CD8-positive, alpha-beta memory T cell (primary cell): ENCODE measurements at regions not wholly inside any gene's neighbourhood (a gene's known extent, or its start where the extent isn't known, plus 50 kb on each side); places are given as distances from the start of the nearest gene placed in this dataset.

ENCODE experiments used
- CTCF ChIA-PET: fragments of 350-600 bp; sonication (Branson Sonifier 250); formaldehyde crosslinking; loops from one replicate; lab custom pipeline; 2021; ENCODE audit warnings: antibody characterized with exemption; lab: Charles Lee
- POLR2A ChIA-PET: fragments of 350-600 bp; sonication (Branson Sonifier 250); formaldehyde crosslinking; loops from one replicate; lab custom pipeline; 2021; ENCODE audit warnings: antibody characterized with exemption; lab: Charles Lee
- DNase-seq, 5 donors: peaks; one replicate each; pipeline versions ENCODE4 v3.0.0 to v3.0.0-alpha.2; 2020 to 2022; ENCODE audit warnings: mixed read lengths in 1 of 5
- H3K27ac ChIP-seq: one replicate; pipeline ENCODE4 v1.7.0; 2013; ENCODE audit warnings: low read depth, mild to moderate bottlenecking, low read length, moderate library complexity
- H3K27me3 ChIP-seq: 2 replicates; pipeline ENCODE4 v1.7.0; 2013; ENCODE audit warnings: low read length, mild to moderate bottlenecking; ENCODE audit not compliant: insufficient read depth, poor library complexity, severe bottlenecking
- H3K36me3 ChIP-seq: 2 replicates; pipeline ENCODE4 v1.7.0; 2013; ENCODE audit warnings: mild to moderate bottlenecking, low read length, moderate library complexity; ENCODE audit not compliant: insufficient read depth
- H3K4me1 ChIP-seq: 2 replicates; pipeline ENCODE4 v1.7.0; 2013; ENCODE audit warnings: mild to moderate bottlenecking, low read length, moderate library complexity; ENCODE audit not compliant: insufficient read depth
- H3K4me3 ChIP-seq: 2 replicates; pipeline ENCODE4 v1.7.0; 2013; ENCODE audit warnings: mild to moderate bottlenecking, low read length
- H3K9me3 ChIP-seq: 2 replicates; pipeline ENCODE4 v1.7.0; 2013; ENCODE audit warnings: mild to moderate bottlenecking, low read length
- H3K27ac Mint-ChIP-seq, 8 donors: one replicate each; pipeline ENCODE4 v1.8.0; 2020 to 2021; ENCODE audit warnings: mixed read lengths in 8 of 8, mild to moderate bottlenecking in 6 of 8, inconsistent platforms in 3 of 8, moderate library complexity in 3 of 8
- H3K27me3 Mint-ChIP-seq, 2 donors: one replicate each; pipeline ENCODE4 v1.8.0; 2020 to 2021; ENCODE audit warnings: mixed read lengths in 2 of 2, mild to moderate bottlenecking in 1 of 2, moderate library complexity in 1 of 2
- H3K36me3 Mint-ChIP-seq, 3 donors: one replicate each; pipeline ENCODE4 v1.8.0; 2020 to 2021; ENCODE audit warnings: mixed read lengths in 3 of 3, inconsistent platforms in 1 of 3, mild to moderate bottlenecking in 1 of 3
- H3K4me1 Mint-ChIP-seq, 3 donors: one replicate each; pipeline ENCODE4 v1.8.0; 2020 to 2021; ENCODE audit warnings: mixed read lengths in 3 of 3, inconsistent platforms in 1 of 3, mild to moderate bottlenecking in 1 of 3
- H3K4me3 Mint-ChIP-seq, 7 donors: one replicate each; pipeline ENCODE4 v1.8.0; 2020 to 2021; ENCODE audit warnings: mixed read lengths in 7 of 7, mild to moderate bottlenecking in 6 of 7, moderate library complexity in 4 of 7, inconsistent platforms in 2 of 7
- H3K9me3 Mint-ChIP-seq, 5 donors: one replicate each; pipeline ENCODE4 v1.8.0; 2020 to 2022; ENCODE audit warnings: mixed read lengths in 5 of 5, mild to moderate bottlenecking in 3 of 5, moderate library complexity in 2 of 5, inconsistent platforms in 1 of 5

- Histone ChIP-seq H3K9me3 (no peaks in the 10 kb centered on the region), H3K4me1 (no peaks in the 10 kb centered on the region), H3K36me3 (no peaks in the 10 kb centered on the region), H3K27me3 (no peaks in the 10 kb centered on the region), H3K4me3 (no peak overlapping the region), H3K27ac (no peak overlapping the region)
- peaks cover 0 to 5% (median 0%) of the 10 kb centered on the region in 3 donors for H3K4me1 Mint-ChIP-seq
- peaks cover 3 to 8% of the 10 kb centered on the region in 2 donors for H3K27me3 Mint-ChIP-seq
- H3K9me3 Mint-ChIP-seq, result no peaks in the 10 kb centered on the region
- ChIA-PET CTCF (no interaction called here), POLR2A (no interaction called here)
- DNase-seq, result no peak
- H3K4me3 Mint-ChIP-seq, result no peak overlapping the region
- H3K27ac Mint-ChIP-seq, result no peak overlapping the region
- H3K36me3 Mint-ChIP-seq, result no peaks in the 10 kb centered on the region
Measured at GRCh38 chr1:101546885-101547284, 310.1 kb downstream of the S1PR1 start.

GRCh38 chr1:101547357-101547756, 310.5 kb downstream of the S1PR1 start:
- Mint-ChIP-seq H3K4me1 (peaks cover 0 to 5% (median 0%) of the 10 kb centered on the region in 3 donors), H3K27ac (no peak overlapping the region), H3K4me3 (no peak overlapping the region), H3K27me3 (peaks cover 3 to 8% of the 10 kb centered on the region in 2 donors), H3K9me3 (no peaks in the 10 kb centered on the region), H3K36me3 (no peaks in the 10 kb centered on the region)
- H3K27me3 ChIP-seq, result no peaks in the 10 kb centered on the region
- no peak overlapping the region for H3K27ac ChIP-seq
- no peak for DNase-seq
- no peaks in the 10 kb centered on the region for H3K36me3 ChIP-seq
- CTCF ChIA-PET, result no interaction called here
- POLR2A ChIA-PET, result no interaction called here
- H3K4me3 ChIP-seq, result no peak overlapping the region
- no peaks in the 10 kb centered on the region for H3K9me3 ChIP-seq
- no peaks in the 10 kb centered on the region for H3K4me1 ChIP-seq

- H3K4me1 ChIP-seq, result no peaks in the 10 kb centered on the region
- H3K36me3 Mint-ChIP-seq, result no peaks in the 10 kb centered on the region
- H3K4me1 Mint-ChIP-seq, result peaks cover 0 to 5% (median 0%) of the 10 kb centered on the region in 3 donors
- H3K4me3 ChIP-seq, result no peak overlapping the region
- H3K36me3 ChIP-seq, result no peaks in the 10 kb centered on the region
- H3K27ac ChIP-seq, result no peak overlapping the region
- H3K9me3 ChIP-seq, result no peaks in the 10 kb centered on the region
- peaks cover 2 to 8% of the 10 kb centered on the region in 2 donors for H3K27me3 Mint-ChIP-seq
- H3K27me3 ChIP-seq, result no peaks in the 10 kb centered on the region
- no peak for DNase-seq
- CTCF ChIA-PET, result no interaction called here
- H3K4me3 Mint-ChIP-seq, result no peak overlapping the region
- no peaks in the 10 kb centered on the region for H3K9me3 Mint-ChIP-seq
- no peak overlapping the region for H3K27ac Mint-ChIP-seq
- POLR2A ChIA-PET, result no interaction called here
Measured at GRCh38 chr1:101548376-101548775, 311.6 kb downstream of the S1PR1 start.

- H3K36me3 Mint-ChIP-seq, result no peaks in the 10 kb centered on the region
- H3K9me3 Mint-ChIP-seq, result no peaks in the 10 kb centered on the region
- no peaks in the 10 kb centered on the region for H3K27me3 ChIP-seq
- no peak overlapping the region for H3K27ac ChIP-seq
- no peak overlapping the region for H3K27ac Mint-ChIP-seq
- DNase-seq, result no peak
- POLR2A ChIA-PET, result no interaction called here
- no peaks in the 10 kb centered on the region for H3K4me1 ChIP-seq
- no peak overlapping the region for H3K4me3 Mint-ChIP-seq
- no peaks in the 10 kb centered on the region for H3K36me3 ChIP-seq
- no peak overlapping the region for H3K4me3 ChIP-seq
- H3K4me1 Mint-ChIP-seq, result peaks cover 0 to 5% (median 0%) of the 10 kb centered on the region in 3 donors
- H3K27me3 Mint-ChIP-seq, result peaks cover 0 to 4% of the 10 kb centered on the region in 2 donors
- CTCF ChIA-PET, result no interaction called here
- no peaks in the 10 kb centered on the region for H3K9me3 ChIP-seq
Measured at GRCh38 chr1:101550581-101550980, 313.8 kb downstream of the S1PR1 start.

- Histone ChIP-seq H3K36me3 (no peaks in the 10 kb centered on the region), H3K27ac (no peak overlapping the region), H3K4me3 (no peak overlapping the region), H3K4me1 (no peaks in the 10 kb centered on the region), H3K9me3 (no peaks in the 10 kb centered on the region), H3K27me3 (no peaks in the 10 kb centered on the region)
- peaks cover 0 to 8% (median 6%) of the 10 kb centered on the region in 5 donors for H3K9me3 Mint-ChIP-seq
- no peak overlapping the region for H3K27ac Mint-ChIP-seq
- H3K4me3 Mint-ChIP-seq, result no peak overlapping the region
- peaks cover 0 to 2% (median 0%) of the 10 kb centered on the region in 3 donors for H3K36me3 Mint-ChIP-seq
- no peak for DNase-seq
- POLR2A ChIA-PET, result no interaction called here
- CTCF ChIA-PET, result interaction anchor here (1.0 to 1.8 kb wide), 2 partner anchors 61 to 258 kb away, joined by 6 to 7 read pairs; no protein-coding TSS in a partner anchor
- peaks cover 2 to 31% of the 10 kb centered on the region in 2 donors for H3K27me3 Mint-ChIP-seq
- no peaks in the 10 kb centered on the region for H3K4me1 Mint-ChIP-seq
Measured at GRCh38 chr1:101566883-101567538, 330.2 kb downstream of the S1PR1 start.

- DNase-seq, result peak; percentile 10 to 54 (median 12)
- no peaks in the 10 kb centered on the region for H3K4me1 Mint-ChIP-seq
- peaks cover 0 to 8% (median 6%) of the 10 kb centered on the region in 5 donors for H3K9me3 Mint-ChIP-seq
- ChIA-PET CTCF (interaction anchor here (1.0 to 1.8 kb wide), 4 partner anchors 8 to 258 kb away, joined by 3 to 8 read pairs (median 6); no protein-coding TSS in a partner anchor), POLR2A (interaction anchor here (1.0 kb wide), 1 partner anchor 258 kb away, joined by 4 read pairs; no protein-coding TSS in a partner anchor)
- H3K36me3 Mint-ChIP-seq, result peaks cover 0 to 2% (median 0%) of the 10 kb centered on the region in 3 donors
- H3K4me3 Mint-ChIP-seq, result no peak overlapping the region
- Histone ChIP-seq H3K4me1 (no peaks in the 10 kb centered on the region), H3K27ac (no peak overlapping the region), H3K36me3 (no peaks in the 10 kb centered on the region), H3K4me3 (no peak overlapping the region), H3K27me3 (no peaks in the 10 kb centered on the region), H3K9me3 (no peaks in the 10 kb centered on the region)
- H3K27ac Mint-ChIP-seq, result no peak overlapping the region
- H3K27me3 Mint-ChIP-seq, result peaks cover 2 to 27% of the 10 kb centered on the region in 2 donors
Measured at GRCh38 chr1:101567582-101568189, 330.9 kb downstream of the S1PR1 start.

- Mint-ChIP-seq H3K27ac (no peak overlapping the region), H3K36me3 (no peaks in the 10 kb centered on the region), H3K4me1 (no peaks in the 10 kb centered on the region), H3K4me3 (no peak overlapping the region), H3K9me3 (no peaks in the 10 kb centered on the region), H3K27me3 (peaks cover 10 to 25% of the 10 kb centered on the region in 2 donors)
- Histone ChIP-seq H3K36me3 (no peaks in the 10 kb centered on the region), H3K27ac (no peak overlapping the region), H3K4me1 (no peaks in the 10 kb centered on the region), H3K27me3 (no peaks in the 10 kb centered on the region), H3K9me3 (no peaks in the 10 kb centered on the region), H3K4me3 (no peak overlapping the region)
- POLR2A ChIA-PET, result no interaction called here
- CTCF ChIA-PET, result no interaction called here
- DNase-seq, result no peak
Measured at GRCh38 chr1:101587741-101588140, 350.9 kb downstream of the S1PR1 start.

- Mint-ChIP-seq H3K27me3 (peaks cover 6 to 19% of the 10 kb centered on the region in 2 donors), H3K36me3 (no peaks in the 10 kb centered on the region), H3K4me1 (no peaks in the 10 kb centered on the region), H3K4me3 (no peak overlapping the region), H3K27ac (no peak overlapping the region), H3K9me3 (no peaks in the 10 kb centered on the region)
- Histone ChIP-seq H3K9me3 (no peaks in the 10 kb centered on the region), H3K27ac (no peak overlapping the region), H3K36me3 (no peaks in the 10 kb centered on the region), H3K27me3 (no peaks in the 10 kb centered on the region), H3K4me3 (no peak overlapping the region), H3K4me1 (no peaks in the 10 kb centered on the region)
- no peak for DNase-seq
- ChIA-PET CTCF (no interaction called here), POLR2A (no interaction called here)
Measured at GRCh38 chr1:101588677-101589076, 351.9 kb downstream of the S1PR1 start.
